Neural cell (in vitro differentiated cells): ENCODE measurements at regions not wholly inside any gene's neighbourhood (a gene's known extent, or its start where the extent isn't known, plus 50 kb on each side); places are given as distances from the start of the nearest gene placed in this dataset.

Experiments used
- H2AFZ ChIP-seq: fragments of 200-600, 300-800 bp; sonication (generic), shearing (Covaris generic); 2 replicates; pipeline ENCODE4 v1.6.0; 2014; ENCODE audit warnings: low read depth, mild to moderate bottlenecking, antibody characterized with exemption, low read length, moderate library complexity
- H3F3A ChIP-seq: fragments of 200-600 bp; shearing (Covaris generic); 2 replicates; pipeline ENCODE4 v1.6.1; 2016; ENCODE audit warnings: mild to moderate bottlenecking, moderate library complexity, mixed read lengths, antibody characterized with exemption, low read length; ENCODE audit not compliant: insufficient read depth, poor library complexity, severe bottlenecking
- H3K27ac ChIP-seq: fragments of 200-600, 300-800 bp; sonication (generic), shearing (Covaris generic); 2 replicates; pipeline ENCODE4 v1.5.1; 2014; ENCODE audit warnings: mild to moderate bottlenecking, low read length, moderate library complexity
- H3K27me3 ChIP-seq: fragments of 300-800, 200-600 bp; sonication (generic), shearing (Covaris generic); 2 replicates; pipeline ENCODE4 v1.6.0; 2014; ENCODE audit warnings: mild to moderate bottlenecking, low read depth, low read length, moderate library complexity; ENCODE audit not compliant: insufficient read depth
- H3K36me3 ChIP-seq: fragments of 300-800, 200-600 bp; sonication (generic), shearing (Covaris generic); 2 replicates; pipeline ENCODE4 v1.5.1; 2014; ENCODE audit warnings: mild to moderate bottlenecking, antibody characterized with exemption, low read length, moderate library complexity; ENCODE audit not compliant: insufficient read depth
- H3K4me2 ChIP-seq: fragments of 300-800, 200-600 bp; sonication (generic), shearing (Covaris generic); 2 replicates; pipeline ENCODE4 v1.6.0; 2014; ENCODE audit warnings: mild to moderate bottlenecking, low read length
- H3K4me3 ChIP-seq: fragments of 300-800, 200-600 bp; sonication (generic), shearing (Covaris generic); 2 replicates; pipeline ENCODE4 v1.5.1; 2014; ENCODE audit warnings: mild to moderate bottlenecking, low read length, moderate library complexity
- H3K79me2 ChIP-seq: fragments of 200-600 bp; shearing (Covaris generic); replicated peaks from 2 replicates; pipeline ENCODE4 v1.6.0; 2014; ENCODE audit warnings: mild to moderate bottlenecking, low read length, moderate library complexity; ENCODE audit not compliant: insufficient read depth
- H3K9ac ChIP-seq: fragments of 300-800, 200-600 bp; sonication (generic), shearing (Covaris generic); 2 replicates; pipeline ENCODE4 v1.6.1; 2016; ENCODE audit warnings: mild to moderate bottlenecking, low read length, mixed read lengths
- H3K9me2 ChIP-seq: fragments of 200-600 bp; shearing (Covaris generic); 2 replicates; pipeline ENCODE4 v1.6.1; 2016; ENCODE audit warnings: mild to moderate bottlenecking, low read length, mixed read lengths; ENCODE audit not compliant: insufficient read depth
- H3K9me3 ChIP-seq: fragments of 200-600, 300-800 bp; sonication (generic), shearing (Covaris generic); 2 replicates; pipeline ENCODE4 v1.6.1; 2016; ENCODE audit warnings: mild to moderate bottlenecking, mixed run types, low read length, moderate library complexity, mixed read lengths
- H4K20me1 ChIP-seq: fragments of 200-600 bp; shearing (Covaris generic); 2 replicates; pipeline ENCODE4 v1.6.1; 2016; ENCODE audit warnings: mild to moderate bottlenecking, mixed run types; ENCODE audit not compliant: insufficient read depth
- EP300 ChIP-seq: fragments of 450-650 bp; conservative IDR thresholded peaks from 2 replicates; pipeline ENCODE4 v1.6.1; 2014; ENCODE audit warnings: antibody characterized with exemption, mild to moderate bottlenecking, moderate library complexity; ENCODE audit not compliant: poor library complexity, severe bottlenecking
- EZH2 ChIP-seq: fragments of 200-600, 300-800 bp; shearing (Covaris generic), sonication (generic); IDR thresholded peaks from 2 replicates; pipeline ENCODE4 v1.6.1; 2014; ENCODE audit warnings: antibody characterized with exemption, low read length, borderline replicate concordance, mild to moderate bottlenecking; ENCODE audit not compliant: insufficient read depth, poor library complexity, severe bottlenecking
- MXI1 ChIP-seq: fragments of 450-650 bp; conservative IDR thresholded peaks from 2 replicates; pipeline ENCODE4 v1.6.1; 2014; ENCODE audit warnings: antibody characterized with exemption, mild to moderate bottlenecking; ENCODE audit not compliant: poor library complexity, severe bottlenecking
- POLR2AphosphoS5 ChIP-seq: IDR thresholded peaks from 2 replicates; pipeline ENCODE4 v1.6.1; 2012
- RAD21 ChIP-seq: fragments of 450-650 bp; conservative IDR thresholded peaks from 2 replicates; pipeline ENCODE4 v1.6.1; 2014; ENCODE audit warnings: antibody characterized with exemption, mild to moderate bottlenecking, moderate library complexity
- REST ChIP-seq: IDR thresholded peaks from 2 replicates; pipeline ENCODE4 v1.6.1; 2012; ENCODE audit warnings: borderline replicate concordance
- SMC3 ChIP-seq: fragments of 450-650 bp; conservative IDR thresholded peaks from 2 replicates; pipeline ENCODE4 v1.6.1; 2014; ENCODE audit warnings: antibody characterized with exemption, mild to moderate bottlenecking, moderate library complexity; ENCODE audit not compliant: poor library complexity
- TAF1 ChIP-seq: IDR thresholded peaks from 2 replicates; pipeline ENCODE4 v1.6.1; 2012; ENCODE audit warnings: low read depth
- TF ChIP-seq, protein P1 (sequence below): fragments of 450-650 bp; IDR thresholded peaks from 2 replicates; pipeline ENCODE4 v1.5.1; 2014; ENCODE audit warnings: antibody characterized with exemption, mild to moderate bottlenecking, moderate library complexity; ENCODE audit not compliant: poor library complexity, severe bottlenecking

- Histone ChIP-seq H3K4me2 (no peak overlapping the region), H3K79me2 (no peaks in the 10 kb centered on the region), H3K36me3 (no peaks in the 10 kb centered on the region), H3K27ac (no peak overlapping the region), H3K9ac (no peak overlapping the region), H2AFZ (no peak overlapping the region), H3K4me3 (no peak overlapping the region), H3K9me2 (no peaks in the 10 kb centered on the region), H3K9me3 (no peaks in the 10 kb centered on the region), H4K20me1 (no peaks in the 10 kb centered on the region), H3K27me3 (no peaks in the 10 kb centered on the region), H3F3A (no peaks in the 10 kb centered on the region)
- no peak for TF ChIP-seq EZH2
- no peak for TF ChIP-seq MXI1
- TF ChIP-seq, protein P1, sequence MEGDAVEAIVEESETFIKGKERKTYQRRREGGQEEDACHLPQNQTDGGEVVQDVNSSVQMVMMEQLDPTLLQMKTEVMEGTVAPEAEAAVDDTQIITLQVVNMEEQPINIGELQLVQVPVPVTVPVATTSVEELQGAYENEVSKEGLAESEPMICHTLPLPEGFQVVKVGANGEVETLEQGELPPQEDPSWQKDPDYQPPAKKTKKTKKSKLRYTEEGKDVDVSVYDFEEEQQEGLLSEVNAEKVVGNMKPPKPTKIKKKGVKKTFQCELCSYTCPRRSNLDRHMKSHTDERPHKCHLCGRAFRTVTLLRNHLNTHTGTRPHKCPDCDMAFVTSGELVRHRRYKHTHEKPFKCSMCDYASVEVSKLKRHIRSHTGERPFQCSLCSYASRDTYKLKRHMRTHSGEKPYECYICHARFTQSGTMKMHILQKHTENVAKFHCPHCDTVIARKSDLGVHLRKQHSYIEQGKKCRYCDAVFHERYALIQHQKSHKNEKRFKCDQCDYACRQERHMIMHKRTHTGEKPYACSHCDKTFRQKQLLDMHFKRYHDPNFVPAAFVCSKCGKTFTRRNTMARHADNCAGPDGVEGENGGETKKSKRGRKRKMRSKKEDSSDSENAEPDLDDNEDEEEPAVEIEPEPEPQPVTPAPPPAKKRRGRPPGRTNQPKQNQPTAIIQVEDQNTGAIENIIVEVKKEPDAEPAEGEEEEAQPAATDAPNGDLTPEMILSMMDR = no peak
- TF ChIP-seq REST = no peak
- TF ChIP-seq POLR2AphosphoS5 = no peak
- no peak for TF ChIP-seq RAD21
- no peak for TF ChIP-seq EP300
Observed at GRCh38 chr4:126956184-126956897, 676.4 kb upstream of the INTU start.

DNA sequence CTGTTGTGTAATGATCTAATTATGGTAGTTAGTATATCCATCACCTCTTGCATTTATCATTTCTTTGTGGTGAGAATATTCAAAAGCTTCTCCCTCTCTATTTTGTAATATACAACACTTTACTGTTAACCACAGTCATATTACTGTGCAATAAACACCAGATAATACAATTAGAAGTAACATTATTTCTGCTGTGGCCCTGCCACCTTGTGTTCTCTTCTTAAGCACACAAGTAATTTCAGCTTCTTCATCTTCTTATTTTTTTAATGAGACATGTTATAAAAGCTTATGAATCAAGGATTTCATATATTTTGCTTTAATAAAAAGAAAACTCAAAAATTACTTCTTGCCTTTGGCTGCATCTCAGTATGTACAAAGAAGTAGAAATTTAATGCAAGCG lies 675.2 kb upstream of the INTU start:
- Histone ChIP-seq H3K79me2 (no peaks in the 10 kb centered on the region), H3K9me2 (no peaks in the 10 kb centered on the region), H3K4me2 (no peak overlapping the region), H2AFZ (no peak overlapping the region), H3K9ac (no peak overlapping the region), H4K20me1 (no peaks in the 10 kb centered on the region), H3K27me3 (no peaks in the 10 kb centered on the region), H3K36me3 (no peaks in the 10 kb centered on the region), H3K9me3 (no peaks in the 10 kb centered on the region), H3F3A (no peaks in the 10 kb centered on the region), H3K27ac (no peak overlapping the region), H3K4me3 (no peak overlapping the region)
- no peak for TF ChIP-seq EZH2
- no peak for TF ChIP-seq POLR2AphosphoS5
- TF ChIP-seq, protein P1 = no peak
- TF ChIP-seq SMC3 = no peak
- no peak for TF ChIP-seq RAD21
- TF ChIP-seq TAF1 = no peak
- TF ChIP-seq MXI1 = no peak
- TF ChIP-seq EP300 = no peak
- TF ChIP-seq REST = no peak
